Astrocyte of the cerebellum (primary cell): ENCODE measurements at regions not wholly inside any gene's neighbourhood (a gene's known extent, or its start where the extent isn't known, plus 50 kb on each side); places are given as distances from the start of the nearest gene placed in this dataset.

Experiments
- DNase-seq: peaks from one replicate; pipeline ENCODE4 v3.0.0-alpha.2; 2011; ENCODE audit warnings: low read depth
- H3K4me3 ChIP-seq: 2 replicates; pipeline ENCODE4 v1.5.1; 2011; ENCODE audit warnings: mild to moderate bottlenecking, low read depth, low read length, moderate library complexity
- in situ Hi-C: cut with HindIII; loops from 2 replicates; pipeline ENCODE4 v1.10.0; 2017; ENCODE audit warnings: low sequenced_read_pairs
- TF ChIP-seq, protein P1 (sequence below): IDR thresholded peaks from 2 replicates; pipeline ENCODE4 v1.5.1; 2012; ENCODE audit warnings: low read length, low read depth, moderate library complexity, mild to moderate bottlenecking; ENCODE audit errors: missing control alignments

DNA sequence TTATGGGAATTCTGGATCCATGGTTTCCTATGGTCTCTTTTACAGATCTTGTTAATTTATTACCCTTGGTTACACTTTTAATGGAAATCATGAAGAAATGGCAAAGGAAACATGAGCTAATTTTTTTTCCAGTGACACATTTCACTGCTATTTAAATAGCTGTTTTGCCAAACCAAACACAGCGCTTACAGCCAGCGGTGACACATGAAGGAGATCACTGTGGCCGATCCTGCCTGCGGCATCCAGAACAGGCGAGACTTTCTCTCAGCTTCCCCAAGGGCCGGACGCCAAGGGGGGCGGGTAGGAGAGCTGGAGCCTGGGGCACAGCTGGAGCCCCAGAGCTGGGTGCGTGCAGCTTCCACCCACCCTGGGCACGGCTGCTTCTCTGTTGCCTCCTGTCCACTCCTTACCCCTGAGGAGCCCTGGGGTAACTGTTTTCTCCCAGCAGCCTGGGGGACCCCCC is 81.4 kb upstream of the PKDCC start:
- in situ Hi-C loops = no loop called here
- H3K4me3 ChIP-seq = no peak overlapping the region
- peak; percentile 94 for DNase-seq
- TF ChIP-seq, protein P1, sequence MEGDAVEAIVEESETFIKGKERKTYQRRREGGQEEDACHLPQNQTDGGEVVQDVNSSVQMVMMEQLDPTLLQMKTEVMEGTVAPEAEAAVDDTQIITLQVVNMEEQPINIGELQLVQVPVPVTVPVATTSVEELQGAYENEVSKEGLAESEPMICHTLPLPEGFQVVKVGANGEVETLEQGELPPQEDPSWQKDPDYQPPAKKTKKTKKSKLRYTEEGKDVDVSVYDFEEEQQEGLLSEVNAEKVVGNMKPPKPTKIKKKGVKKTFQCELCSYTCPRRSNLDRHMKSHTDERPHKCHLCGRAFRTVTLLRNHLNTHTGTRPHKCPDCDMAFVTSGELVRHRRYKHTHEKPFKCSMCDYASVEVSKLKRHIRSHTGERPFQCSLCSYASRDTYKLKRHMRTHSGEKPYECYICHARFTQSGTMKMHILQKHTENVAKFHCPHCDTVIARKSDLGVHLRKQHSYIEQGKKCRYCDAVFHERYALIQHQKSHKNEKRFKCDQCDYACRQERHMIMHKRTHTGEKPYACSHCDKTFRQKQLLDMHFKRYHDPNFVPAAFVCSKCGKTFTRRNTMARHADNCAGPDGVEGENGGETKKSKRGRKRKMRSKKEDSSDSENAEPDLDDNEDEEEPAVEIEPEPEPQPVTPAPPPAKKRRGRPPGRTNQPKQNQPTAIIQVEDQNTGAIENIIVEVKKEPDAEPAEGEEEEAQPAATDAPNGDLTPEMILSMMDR = no peak

DNA sequence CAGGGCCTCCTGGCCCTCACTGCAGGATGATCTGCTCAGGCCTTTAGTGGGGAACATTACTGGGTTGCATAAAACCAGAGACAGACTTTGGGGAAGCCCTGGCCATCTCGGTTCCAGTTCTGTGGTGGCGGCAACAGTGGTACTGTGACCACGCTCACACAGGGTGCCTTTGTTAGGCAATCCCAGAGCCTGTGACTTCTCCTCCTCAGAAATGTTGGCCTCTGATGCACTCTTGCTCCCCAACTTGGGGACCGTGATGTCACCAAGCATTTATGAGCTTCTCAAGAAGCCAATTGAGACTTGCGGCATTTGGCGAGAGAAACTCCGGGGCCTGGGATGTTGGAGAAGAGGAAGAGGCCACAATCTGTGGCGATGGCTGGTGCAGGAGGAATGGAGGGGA is 80.9 kb upstream of the PKDCC start:
- no peak for DNase-seq
- no peak overlapping the region for H3K4me3 ChIP-seq
- in situ Hi-C loops = no loop called here
- TF ChIP-seq, protein P1 = no peak

DNA sequence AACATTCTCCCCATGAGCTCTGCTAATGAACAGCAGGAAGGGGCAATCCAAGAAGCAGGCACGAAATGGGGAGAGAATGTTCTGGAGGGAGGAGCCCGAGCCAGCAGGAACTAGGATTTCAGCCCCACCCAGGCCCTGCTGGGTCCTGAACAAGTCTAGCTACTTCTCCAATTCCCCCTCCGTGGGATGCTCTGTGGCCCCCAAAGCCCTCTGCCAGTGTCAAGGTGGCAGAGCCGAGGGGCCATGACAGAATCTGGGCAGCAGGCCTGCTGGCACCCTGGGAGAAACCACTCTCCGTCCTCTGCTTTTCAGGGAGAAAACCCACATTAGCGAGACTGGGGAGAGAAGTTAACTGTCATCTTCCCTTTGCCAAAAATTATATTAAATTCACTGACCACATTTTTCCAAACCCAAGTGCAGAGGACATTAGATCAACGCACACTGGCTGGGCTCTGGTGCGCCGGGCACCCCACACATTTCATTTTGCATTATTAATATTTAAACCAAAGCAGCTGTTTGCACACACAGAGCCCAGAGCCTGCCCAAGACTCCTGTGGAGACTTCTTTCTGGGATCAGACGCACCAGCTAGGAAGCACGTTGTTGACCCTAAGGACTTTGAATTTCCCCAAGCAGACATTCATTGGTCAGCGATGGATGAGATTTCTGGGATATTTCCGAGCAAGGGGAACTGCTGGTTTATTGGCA is 80.2 kb upstream of the PKDCC start:
- H3K4me3 ChIP-seq = no peak overlapping the region
- TF ChIP-seq, protein P1 = no peak
- in situ Hi-C loops = no loop called here
- DNase-seq = no peak

DNA sequence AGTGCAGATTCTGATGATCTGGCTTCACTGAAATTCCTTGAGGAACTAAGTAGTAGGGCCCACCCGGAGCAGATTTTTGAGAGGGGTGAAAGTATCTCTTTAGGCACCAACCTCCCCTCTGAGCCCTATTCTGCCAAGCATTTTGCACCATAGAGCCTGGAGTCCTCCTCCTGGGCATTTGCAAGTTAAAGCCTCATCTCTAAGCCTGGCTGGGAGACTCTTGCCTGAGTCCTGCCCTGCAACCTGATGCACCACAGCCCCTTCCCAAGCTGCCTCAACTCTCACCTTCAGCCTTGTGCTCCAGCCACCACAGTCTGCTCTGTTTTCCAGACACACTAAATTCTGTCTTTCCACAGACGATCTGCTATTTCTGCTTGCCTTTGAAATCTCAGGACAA is 79.6 kb upstream of the PKDCC start:
- in situ Hi-C loops = no loop called here
- no peak for DNase-seq
- no peak overlapping the region for H3K4me3 ChIP-seq
- TF ChIP-seq, protein P1 = no peak

DNA sequence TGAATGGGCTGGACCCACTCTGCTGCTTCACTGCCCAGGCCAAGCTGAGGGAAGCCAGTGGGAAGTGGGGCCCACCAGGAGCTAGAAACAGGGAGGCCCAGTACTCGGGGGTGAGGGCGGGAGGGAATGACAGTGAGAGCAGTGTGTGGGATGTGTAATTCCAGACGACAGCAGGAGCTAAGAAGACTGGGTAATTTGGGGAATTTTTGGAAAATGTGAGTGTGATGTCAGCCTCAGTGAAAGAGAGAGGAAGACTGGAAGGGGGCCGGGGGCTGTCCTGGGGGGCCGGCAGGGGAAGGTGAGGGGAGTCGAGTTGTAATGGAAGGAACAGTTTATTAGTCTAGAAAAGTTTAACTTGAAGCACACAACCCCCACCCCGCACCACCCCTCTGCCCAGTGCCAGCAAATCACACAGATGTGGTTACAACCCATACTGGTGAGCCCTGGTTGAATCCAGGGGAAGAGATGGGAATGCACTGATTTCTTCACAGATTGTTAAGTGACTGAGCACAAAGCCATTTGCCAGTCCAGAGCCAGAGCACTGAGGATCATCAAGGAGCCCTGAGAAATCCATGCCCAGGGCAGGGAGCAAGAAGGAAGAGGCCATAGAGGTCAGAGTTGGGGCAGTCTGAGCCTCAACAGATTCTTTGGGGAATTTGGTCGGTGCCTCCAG is 76.7 kb upstream of the PKDCC start:
- TF ChIP-seq, protein P1 = no peak
- DNase-seq = no peak
- in situ Hi-C loops = no loop called here
- no peak overlapping the region for H3K4me3 ChIP-seq

DNA sequence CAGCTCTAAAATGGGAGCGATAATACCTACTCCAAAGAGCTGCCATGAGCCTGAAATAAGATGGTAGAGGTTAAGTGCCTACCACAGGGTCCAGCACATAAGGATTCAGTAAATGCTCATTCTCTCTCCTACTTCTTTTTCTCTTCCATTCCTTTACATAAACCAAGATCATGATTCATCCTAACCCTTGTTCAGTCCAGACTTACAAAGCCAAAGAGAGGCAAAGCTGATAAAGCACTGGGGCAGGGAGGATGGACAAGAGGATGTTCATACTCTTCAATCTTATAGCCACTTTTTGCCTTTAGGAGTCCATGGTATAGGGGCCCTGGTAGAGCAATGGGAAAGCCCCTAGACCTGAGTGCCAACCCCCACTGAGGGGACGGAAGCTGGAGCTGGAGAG is 75.6 kb upstream of the PKDCC start:
- in situ Hi-C loops = no loop called here
- TF ChIP-seq, protein P1 = no peak
- DNase-seq = no peak
- H3K4me3 ChIP-seq = no peak overlapping the region
